ENCODE measurements at regions not wholly inside any gene's neighbourhood (a gene's known extent, or its start where the extent isn't known, plus 50 kb on each side); places are given as distances from the start of the nearest gene placed in this dataset.
"Not testable (repeated sequence)": the region's sequence is repeated elsewhere in the genome, so short reads cannot be mapped to it uniquely, and the experiment has no call there.

- not testable (repeated sequence) for TF ChIP-seq ZNF114 (CRISPR knock-in tag; IDR thresholded peaks at IDR 0.05); CTCF (conservative IDR thresholded peaks at IDR 0.05; ENCODE audit: low read depth in 2 of 2); POLR2AphosphoS5 (IDR thresholded peaks at IDR 0.05; ENCODE audit: low read depth); EZH2phosphoT487 (IDR thresholded peaks at IDR 0.05; ENCODE audit: unreplicated experiment); EZH2 (IDR thresholded peaks at IDR 0.05; ENCODE audit: low read depth, unreplicated experiment); JUNB (IDR thresholded peaks at IDR 0.05; ENCODE audit: unreplicated experiment); NANOG (IDR thresholded peaks at IDR 0.05; ENCODE audit: borderline replicate concordance); ZNF331 (CRISPR knock-in tag; IDR thresholded peaks at IDR 0.05; ENCODE audit: low read depth); STAT1 (IDR thresholded peaks at IDR 0.05; ENCODE audit: unreplicated experiment); CREB1 (CRISPR knock-in tag; IDR thresholded peaks at IDR 0.05; ENCODE audit: low read depth)
- TF ChIP-seq, protein P1, sequence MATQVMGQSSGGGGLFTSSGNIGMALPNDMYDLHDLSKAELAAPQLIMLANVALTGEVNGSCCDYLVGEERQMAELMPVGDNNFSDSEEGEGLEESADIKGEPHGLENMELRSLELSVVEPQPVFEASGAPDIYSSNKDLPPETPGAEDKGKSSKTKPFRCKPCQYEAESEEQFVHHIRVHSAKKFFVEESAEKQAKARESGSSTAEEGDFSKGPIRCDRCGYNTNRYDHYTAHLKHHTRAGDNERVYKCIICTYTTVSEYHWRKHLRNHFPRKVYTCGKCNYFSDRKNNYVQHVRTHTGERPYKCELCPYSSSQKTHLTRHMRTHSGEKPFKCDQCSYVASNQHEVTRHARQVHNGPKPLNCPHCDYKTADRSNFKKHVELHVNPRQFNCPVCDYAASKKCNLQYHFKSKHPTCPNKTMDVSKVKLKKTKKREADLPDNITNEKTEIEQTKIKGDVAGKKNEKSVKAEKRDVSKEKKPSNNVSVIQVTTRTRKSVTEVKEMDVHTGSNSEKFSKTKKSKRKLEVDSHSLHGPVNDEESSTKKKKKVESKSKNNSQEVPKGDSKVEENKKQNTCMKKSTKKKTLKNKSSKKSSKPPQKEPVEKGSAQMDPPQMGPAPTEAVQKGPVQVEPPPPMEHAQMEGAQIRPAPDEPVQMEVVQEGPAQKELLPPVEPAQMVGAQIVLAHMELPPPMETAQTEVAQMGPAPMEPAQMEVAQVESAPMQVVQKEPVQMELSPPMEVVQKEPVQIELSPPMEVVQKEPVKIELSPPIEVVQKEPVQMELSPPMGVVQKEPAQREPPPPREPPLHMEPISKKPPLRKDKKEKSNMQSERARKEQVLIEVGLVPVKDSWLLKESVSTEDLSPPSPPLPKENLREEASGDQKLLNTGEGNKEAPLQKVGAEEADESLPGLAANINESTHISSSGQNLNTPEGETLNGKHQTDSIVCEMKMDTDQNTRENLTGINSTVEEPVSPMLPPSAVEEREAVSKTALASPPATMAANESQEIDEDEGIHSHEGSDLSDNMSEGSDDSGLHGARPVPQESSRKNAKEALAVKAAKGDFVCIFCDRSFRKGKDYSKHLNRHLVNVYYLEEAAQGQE (IDR thresholded peaks at IDR 0.05; ENCODE audit: unreplicated experiment) = not testable (repeated sequence)
- TF ChIP-seq, protein P2, sequence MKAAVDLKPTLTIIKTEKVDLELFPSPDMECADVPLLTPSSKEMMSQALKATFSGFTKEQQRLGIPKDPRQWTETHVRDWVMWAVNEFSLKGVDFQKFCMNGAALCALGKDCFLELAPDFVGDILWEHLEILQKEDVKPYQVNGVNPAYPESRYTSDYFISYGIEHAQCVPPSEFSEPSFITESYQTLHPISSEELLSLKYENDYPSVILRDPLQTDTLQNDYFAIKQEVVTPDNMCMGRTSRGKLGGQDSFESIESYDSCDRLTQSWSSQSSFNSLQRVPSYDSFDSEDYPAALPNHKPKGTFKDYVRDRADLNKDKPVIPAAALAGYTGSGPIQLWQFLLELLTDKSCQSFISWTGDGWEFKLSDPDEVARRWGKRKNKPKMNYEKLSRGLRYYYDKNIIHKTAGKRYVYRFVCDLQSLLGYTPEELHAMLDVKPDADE (IDR thresholded peaks at IDR 0.05) = not testable (repeated sequence)
Measured at GRCh38 chr13:52279408-52279807, 120.0 kb upstream of the NEK3 start.

Measured in GM23338 (cell line).